NCI-H187 (cell line): ENCODE measurements at regions not wholly inside any gene's neighbourhood (a gene's known extent, or its start where the extent isn't known, plus 50 kb on each side); places are given as distances from the start of the nearest gene placed in this dataset.
"Not testable (repeated sequence)": the region's sequence is repeated elsewhere in the genome, so short reads cannot be mapped to it uniquely, and the experiment has no call there.

Experiments
- DNase-seq, 2 experiments: peaks; one replicate each; lab custom pipeline; 2025; lab: John Stamatoyannopoulos, UW

DNA sequence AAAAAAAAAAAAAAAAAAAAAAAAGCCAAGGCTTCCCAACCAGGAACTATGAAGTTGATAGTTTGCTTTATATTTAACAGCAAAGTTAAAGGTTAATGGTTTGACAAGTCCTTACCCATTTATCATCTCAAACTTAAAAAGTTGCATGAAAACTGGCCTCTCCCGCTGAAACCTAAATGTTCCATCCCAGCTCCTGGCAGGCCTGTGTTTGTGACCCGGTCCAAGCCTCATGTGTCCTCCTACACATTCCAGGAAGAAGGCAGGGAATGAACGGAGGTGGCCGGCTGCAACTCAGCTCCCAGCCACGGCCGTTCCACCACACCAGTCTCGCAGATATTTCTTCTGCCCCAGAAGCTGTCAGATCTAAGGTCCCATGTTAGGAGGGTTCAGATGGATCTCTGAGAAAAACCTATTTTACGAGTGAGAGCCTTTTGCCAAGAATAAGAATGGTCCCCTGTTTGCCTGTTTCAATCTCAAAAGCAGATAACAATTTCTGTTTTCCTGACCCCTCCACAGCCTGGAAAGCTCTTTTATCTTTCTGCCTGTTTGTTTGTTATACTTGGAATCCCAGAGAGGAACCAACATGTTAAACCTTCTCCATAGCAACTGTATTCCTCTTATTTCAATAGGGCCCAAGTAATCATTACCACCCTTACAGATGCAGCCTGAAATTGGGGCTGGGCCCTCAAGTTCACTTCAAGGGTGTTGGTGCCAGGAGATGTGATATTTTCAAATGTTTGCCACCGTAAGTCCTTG lies 56.5 kb downstream of the KCTD12 start:
- no peak for DNase-seq

DNA sequence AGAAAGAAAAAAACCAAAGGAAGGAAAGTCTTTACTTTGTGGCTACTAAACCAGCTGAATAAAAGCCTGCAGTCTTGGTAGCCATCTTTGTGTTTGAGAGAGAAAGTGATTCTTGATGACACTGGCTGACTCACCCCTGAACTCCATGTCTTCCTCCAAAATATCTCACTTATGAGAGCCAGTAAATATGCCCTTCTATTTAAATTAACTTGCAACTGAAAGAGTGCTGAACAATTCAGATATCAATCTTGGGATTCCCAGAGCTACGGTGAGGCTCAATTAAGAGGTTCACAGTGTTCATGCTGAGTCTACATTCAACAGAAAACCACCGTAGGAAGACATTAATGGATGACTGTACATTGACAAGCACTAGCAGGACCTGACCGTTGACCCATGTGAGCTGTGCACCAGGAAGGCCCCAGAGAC lies 57.9 kb downstream of the KCTD12 start:
- no peak for DNase-seq

DNA sequence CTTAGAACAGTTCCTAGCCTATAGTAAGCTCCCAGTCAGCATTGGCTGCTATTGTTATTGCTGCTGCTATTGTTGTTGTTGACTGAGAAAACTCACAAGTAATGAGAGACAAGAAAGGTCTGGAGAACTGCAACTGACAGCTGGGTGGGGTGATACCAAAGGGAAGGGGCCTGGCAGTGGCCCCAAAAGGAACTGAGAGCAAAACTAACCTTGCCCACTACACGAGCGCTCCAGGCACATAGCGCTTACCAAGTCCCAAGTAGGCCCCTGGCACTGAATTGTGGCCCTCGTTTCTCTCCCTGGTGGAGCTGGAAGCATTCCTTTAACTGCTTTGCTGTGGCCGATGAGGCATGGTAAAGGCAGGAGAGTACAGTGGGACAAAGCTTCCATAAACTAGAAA lies 59.7 kb downstream of the KCTD12 start:
- no peak for DNase-seq

DNA sequence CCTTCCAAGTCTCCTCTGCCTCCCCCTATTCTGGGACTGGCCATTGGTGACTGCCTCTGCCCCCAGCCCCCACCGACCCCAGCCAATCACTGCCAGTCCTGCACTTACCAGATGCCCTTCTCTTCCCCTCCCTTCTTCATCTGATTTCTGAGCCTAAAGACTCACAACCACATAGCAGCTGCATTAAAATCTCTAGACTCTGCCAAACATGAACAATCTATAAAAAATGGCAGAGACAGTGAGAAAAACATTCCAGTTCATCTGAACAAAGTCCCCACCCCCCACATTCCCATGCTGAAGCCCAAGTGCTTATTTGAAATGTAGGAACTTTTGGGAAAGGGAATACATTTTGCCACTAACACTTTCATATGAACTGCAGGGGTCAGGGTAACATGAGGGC lies 60.8 kb downstream of the KCTD12 start:
- no peak for DNase-seq

DNA sequence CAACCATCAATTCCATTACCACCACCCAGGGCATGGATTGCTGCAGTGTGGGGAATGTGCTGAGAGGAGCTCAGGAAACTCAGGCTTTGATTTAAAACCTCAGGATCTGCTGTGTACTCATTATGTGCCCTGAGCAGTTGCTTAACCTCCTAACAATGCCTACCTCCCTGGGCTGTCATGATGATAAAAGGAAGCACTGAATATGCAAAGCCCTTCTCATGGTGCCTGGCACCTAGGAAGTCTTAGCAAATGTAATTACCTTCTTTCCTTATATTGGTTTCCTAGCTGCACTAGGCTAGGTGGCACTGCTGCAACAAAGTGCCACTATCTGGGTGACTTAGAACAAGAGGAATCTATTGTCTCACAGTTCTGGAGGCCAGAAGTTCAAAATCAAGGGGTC lies 62.2 kb downstream of the KCTD12 start:
- DNase-seq: no peak

DNA sequence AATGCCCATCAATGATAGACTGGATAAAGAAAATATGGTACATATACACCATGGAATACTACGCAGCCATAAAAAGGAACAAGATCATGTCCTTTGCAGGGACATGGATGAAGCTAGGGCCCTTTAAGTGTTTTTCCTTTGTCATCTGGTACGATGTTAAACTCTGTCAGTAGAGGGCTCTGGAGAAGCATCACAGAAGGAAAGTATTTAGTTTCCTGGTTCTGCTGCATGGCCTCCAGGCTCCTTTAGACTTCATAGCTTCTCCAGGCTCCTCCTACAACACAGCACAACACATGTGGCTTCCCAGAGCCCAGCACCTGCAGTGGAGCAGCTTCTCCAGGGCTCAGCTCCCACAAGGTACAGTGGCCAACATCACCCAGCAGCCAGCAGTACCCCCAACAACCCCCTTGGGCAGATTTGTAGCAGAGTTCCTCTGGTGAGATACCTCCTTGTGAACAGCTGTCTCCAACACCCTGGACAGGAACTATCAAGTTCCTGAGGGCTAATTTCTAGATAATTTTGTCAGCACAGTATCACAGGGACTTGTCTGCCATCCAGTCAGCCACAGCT lies 63.4 kb downstream of the KCTD12 start:
- DNase-seq: no peak

DNA sequence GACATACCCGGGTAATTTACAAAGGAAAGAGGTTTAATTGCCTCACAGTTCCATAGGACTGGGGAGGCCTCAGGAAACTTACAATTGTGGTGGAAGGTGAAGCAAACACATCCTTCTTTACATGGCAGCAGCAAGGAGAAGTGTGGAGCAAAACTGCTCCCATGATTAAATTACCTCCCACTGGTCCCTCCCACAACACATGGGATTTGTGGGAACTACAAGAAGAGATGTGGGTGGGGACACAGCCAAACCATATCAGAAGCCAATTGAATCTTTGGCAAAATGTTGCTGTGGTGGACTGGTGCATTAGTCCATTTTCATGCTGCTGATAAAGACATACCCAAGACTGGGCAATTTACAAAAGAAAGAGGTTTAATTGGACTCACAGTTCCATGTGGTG lies 65.0 kb downstream of the KCTD12 start:
- not testable (repeated sequence) for DNase-seq

DNA sequence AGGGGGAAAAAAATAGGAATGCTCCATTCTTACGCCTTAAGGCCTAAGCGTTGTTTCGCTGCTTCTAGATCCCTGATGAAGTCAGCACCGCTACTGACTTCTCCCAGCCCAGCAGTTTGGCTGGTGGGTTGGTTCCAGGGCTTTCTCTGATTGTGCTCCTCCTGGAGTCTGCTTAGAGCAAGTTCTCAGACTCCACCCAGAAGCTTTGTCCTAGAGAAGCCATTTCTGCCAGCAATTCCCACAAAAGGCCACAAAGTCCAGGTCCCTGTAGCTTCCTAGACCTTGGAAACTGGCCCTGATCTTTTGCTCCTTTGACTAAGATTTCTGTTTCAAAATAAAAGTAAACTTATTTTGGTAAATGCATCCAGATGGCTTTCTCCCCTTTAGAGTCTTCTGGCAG lies 65.4 kb downstream of the KCTD12 start:
- DNase-seq: no peak

DNA sequence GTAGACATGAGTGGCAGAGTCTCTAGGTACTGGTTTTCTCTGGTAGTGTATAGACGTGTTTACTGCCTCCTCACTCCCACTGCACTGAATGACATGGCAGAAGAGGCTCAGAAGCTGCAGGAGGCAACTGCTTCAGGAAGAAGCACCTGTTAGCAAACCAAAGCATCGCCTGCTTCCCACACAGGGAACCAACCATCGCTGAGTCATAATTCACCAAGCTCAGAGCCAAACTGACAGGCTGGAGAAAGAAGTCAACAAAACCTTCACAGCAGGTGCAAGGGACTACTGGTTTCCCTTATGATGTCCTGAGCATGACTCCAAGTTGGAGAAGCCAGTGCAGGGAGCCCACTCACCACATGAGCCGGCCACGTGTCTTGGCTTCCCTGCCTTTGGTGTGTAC lies 69.8 kb downstream of the KCTD12 start:
- DNase-seq: no peak

DNA sequence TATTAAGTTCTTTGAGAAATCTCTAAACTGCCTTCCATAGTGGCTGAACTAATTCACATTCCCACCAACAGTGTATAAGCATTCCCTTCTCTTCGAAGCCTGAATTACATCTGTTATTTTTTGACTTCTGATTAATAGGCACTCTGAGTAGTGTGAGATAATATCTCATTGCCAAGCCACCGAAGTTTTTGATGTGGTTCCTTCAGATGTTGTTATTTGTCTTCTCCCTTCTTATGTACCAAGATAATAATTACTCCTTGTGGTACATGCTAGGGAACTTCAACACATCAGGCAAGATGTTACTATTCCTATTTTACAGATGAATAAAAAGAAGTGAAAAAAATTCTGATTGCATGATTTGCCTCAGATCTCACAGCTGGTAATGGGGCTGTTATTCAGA lies 70.9 kb downstream of the KCTD12 start:
- DNase-seq: no peak

DNA sequence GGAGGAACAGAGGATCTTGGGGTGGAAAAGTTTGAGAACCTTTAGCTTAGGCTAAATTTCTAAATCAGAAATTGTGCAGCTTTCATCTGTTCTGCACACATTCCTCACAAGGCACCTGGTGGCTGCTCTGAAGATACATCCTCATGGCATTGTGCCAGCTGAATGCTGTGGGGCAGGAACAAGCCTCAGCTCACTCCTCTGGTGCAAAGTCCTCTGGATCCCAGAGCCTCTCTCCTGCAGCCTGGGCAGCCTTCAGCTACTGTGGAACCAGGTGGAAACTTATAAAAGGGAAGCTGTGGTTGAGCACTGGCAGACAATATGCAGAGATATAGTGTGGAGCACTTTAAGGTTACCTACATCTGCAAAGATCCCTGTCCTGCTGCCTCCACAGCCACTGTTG lies 72.3 kb downstream of the KCTD12 start:
- DNase-seq: no peak

DNA sequence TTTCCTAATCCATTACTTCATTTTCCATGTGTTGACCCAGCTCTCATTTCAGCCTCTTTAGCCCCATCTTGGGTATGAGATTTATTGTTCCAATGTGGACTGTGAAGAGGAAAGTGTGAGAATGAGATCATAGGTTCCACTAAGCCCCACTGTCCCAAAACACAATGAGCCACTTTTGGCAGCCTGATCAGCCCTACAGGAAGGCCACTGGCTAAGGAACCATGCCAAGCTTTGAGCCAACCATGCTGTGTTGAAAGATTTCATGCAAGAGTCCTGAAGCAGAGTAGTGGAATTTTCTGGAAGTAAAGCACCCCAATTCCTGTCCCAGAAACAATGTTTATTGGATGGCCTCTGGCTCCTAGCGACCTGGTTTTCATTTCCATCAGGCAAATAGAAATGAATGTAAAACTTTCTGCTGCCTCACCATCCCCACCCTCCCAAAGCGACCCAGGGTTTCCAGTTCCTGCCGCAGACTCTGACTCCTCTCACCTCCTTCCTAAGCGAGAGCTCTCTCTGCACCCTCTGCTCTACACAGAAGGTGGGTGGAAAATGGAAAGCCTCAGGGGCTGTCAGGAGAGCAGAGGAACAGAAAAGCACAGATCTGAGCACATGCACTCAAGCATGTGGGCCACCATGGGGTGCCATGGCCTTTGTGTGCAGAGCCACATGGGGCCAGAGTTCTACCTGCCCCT lies 73.1 kb downstream of the KCTD12 start:
- no peak for DNase-seq

DNA sequence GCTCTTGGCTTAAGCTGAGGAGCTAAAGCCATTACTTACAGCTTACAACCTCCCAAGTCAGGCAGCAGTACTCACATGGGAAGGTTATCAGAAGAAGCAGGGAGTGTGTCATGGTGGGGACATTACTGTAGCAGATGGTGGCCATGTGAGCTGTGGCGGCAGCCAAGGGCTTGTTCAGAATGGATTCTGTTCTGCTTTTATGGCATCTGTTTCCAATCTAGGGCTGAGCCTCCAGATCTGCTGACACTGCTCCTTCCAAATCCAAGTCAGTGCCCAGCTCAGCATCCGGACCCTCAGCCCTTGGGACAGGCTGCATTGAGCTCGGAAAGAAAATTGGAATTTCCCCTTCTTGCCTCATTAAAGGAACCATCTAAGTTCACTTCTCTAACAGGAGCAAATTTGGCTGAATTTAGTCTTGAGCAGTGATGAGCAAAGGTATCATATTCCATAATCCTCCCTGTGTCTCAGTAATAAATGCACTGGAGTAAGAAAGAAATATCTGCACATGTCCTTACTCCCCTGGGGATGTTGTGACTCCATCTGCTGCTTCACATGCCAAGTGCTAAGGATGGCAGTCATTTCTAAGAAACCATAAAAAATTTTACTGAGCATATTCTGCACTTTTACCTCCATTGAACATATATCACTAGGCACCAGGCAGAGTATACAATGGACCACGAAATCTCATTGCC lies 73.9 kb downstream of the KCTD12 start:
- DNase-seq: no peak

DNA sequence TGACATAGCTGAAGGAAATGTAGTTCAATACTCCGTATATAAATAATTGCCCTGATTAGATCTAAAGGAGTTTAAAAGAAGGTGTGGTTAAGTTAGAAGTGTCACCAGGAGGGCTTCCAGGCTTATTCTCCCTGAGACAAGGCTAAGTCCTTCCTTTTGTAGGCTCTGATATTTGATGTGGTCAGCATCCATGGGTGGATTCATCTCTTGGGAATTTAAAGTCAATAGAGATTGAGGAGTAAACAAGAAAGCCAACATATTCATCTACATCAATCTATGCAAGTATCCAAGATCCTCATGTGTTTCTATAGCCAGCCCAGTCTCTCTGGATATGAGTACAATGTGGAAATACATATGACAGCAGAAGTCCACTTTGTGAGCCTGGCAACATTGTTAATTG lies 76.8 kb downstream of the KCTD12 start:
- no peak for DNase-seq

DNA sequence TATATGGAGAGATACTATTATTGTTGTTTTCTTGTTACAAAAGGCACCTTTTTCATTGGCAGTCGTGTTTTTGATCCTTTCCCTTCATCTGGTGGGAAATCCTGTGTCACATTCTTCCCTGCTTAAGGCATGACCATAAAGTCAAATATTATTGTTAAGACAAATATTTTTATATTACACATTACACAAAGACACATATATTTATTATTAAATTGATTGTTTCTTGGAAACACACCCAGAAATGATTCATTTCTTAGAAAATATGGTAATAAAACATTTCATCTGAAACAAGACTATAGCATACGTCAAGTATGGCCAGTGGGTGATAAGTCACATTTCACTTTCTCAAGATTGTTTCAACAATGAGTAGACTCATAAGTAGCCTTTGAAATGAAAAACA lies 77.3 kb downstream of the KCTD12 start:
- DNase-seq: no peak

DNA sequence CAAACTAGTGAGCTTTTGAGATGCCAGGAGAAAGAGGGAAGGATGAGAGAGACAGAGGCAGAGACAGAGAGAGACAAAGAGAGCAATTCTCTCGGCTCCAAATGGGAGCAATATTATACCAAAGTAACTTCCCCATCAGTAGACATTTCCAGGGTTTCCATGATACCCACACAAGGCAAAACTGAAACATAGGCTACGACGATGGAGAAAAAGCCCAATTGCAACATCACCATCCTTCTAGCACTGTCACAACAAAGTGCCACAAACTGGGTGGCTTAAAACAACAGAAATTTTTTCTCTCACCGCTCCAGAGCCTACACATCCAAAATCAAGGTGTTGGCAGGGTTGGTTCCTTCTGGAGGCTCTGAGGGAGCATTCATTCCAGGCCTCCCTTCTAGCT lies 81.4 kb downstream of the KCTD12 start:
- no peak for DNase-seq

DNA sequence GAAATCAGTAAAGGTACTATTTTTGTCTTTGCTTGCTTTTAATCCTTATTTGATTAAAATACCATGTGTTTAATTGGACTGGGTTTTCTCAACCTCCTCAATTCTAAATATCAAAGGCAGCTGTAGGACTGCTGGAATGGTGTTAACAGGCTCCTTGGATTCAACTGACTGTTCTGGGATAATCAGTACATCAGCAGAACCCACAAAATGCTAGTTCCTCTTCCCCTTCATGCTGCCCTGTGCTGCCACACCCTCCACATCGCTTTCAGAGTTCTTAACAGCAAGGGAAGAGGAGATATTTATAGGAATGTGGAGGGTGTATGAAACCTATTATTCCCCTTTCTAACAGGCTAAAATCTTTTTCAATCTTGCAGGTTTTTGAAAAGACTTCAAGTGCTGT lies 82.4 kb downstream of the KCTD12 start:
- no peak for DNase-seq

DNA sequence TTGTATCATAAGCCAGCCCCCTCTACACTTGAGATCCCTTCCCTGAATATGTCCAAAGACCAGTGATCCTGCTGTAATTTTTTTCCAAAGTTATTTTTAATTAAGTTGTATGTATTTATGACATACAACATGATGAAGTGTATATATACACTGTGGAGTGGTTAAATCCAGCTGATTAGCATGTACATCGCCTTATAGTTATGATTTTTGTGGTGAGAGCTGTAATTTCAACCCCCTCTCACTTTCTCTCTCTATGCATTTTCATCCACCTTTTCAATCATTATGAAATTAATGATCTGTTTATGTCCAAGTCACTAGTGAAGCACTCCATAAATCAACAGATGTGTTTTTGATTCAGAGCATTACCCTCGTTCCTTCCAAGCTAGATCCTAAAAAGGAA lies 85.3 kb downstream of the KCTD12 start:
- DNase-seq: no peak

DNA sequence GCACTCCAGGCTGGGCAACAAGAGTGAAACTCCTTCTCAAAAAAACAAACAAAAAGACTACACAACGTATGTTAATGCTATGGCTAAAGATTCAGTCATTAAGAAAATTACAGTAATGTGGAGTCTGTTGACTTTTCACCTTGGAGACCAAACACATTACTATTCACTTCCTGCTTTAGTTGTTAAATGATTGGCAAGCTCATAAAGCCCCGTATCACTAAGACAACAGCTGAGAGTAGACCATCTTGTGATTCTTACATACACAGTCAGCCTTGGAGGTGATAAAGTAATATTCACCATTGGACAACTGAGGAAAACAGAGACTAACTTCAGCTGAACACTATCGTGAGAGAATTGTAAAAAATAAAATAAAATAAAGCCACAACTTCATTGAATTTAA lies 86.5 kb downstream of the KCTD12 start:
- DNase-seq: no peak

DNA sequence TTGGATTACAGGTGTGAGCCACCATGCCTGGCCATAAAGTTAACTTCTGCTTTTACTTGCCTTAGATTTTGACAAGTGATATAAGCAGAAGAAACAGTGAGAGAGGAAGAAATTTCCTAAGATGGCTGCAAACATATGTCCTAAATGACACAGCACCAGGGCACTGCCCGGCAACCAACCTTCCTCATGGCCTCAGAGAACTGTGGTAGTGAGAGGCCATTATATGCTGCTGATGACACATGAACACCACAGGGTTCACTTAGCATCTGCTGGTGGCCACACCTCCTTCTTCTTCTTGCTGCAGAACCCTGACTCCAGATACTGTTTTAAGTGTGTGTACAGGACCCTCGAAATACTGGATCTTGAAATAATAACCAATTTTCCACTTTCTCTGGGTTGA lies 88.2 kb downstream of the KCTD12 start:
- no peak for DNase-seq

DNA sequence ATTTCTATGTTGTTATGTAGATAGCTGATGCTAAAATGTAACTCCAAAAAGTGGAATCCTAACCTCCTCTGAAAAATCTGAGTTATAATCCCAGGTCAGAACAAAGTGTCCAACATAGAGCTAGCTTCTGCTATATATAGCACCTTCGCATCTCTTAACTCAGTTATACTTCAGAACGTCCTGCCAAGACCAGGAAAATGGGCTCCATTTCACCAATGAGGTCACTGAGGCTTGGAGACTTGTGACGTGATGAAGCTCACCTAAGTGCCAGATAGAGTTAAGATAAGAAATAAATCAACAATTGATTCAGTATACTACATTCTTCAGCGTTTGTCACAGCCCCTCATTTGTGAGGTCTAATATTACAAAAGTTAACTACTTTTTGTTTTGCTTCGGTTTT lies 88.8 kb downstream of the KCTD12 start:
- no peak for DNase-seq

DNA sequence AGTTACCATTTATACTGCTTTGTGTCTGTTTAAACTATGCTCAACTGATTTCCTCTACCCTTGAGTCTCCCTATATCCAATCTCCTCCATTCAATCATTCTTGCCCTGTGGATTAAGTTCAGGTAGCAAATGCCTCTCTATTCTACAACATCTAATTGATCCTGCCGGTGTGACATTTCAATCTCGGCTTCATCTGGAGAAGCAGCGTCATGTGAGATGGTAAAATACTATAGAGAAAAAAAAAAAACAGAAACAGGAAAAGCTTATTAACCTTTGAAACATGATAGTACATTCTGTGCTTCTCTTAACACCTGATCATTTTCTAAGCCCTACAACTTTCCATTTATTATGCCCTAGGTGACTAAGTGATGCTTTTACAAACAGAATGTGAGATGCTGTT lies 89.4 kb downstream of the KCTD12 start:
- DNase-seq: no peak
